GM19438 (cell line): ENCODE measurements at regions not wholly inside any gene's neighbourhood (a gene's known extent, or its start where the extent isn't known, plus 50 kb on each side); places are given as distances from the start of the nearest gene placed in this dataset.

Experiments used
- ATAC-seq: cut with Tn5 transposase; IDR thresholded peaks from one replicate; pipeline ENCODE4 v1.9.1; 2021; ENCODE audit warnings: low read depth; ENCODE audit not compliant: unreplicated experiment

- no peak for ATAC-seq
Measured at GRCh38 chr14:98503086-98503815, 768.7 kb downstream of the BCL11B start.

DNA sequence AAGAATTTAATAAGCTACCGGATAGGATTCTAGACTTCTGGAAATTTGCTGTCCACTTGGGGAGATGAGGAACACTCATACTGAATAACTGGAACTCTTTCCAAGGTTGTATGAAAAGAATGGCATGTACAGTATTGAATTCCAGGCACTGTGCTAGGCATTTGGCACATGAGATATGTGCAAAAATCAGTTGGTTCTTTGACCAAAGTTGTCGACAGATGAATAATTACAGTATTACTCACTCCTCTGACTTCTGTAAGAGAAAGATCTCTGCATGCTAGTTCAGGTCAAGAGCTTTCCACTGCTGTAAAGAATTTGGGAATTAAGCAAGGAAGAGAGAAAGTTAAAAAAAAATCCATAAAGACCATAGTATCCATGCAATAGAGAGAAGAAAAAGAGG, 764.7 kb downstream of the BCL11B start:
- ATAC-seq = no peak

- no peak for ATAC-seq
Measured at GRCh38 chr14:98510392-98510791, 761.6 kb downstream of the BCL11B start.

DNA sequence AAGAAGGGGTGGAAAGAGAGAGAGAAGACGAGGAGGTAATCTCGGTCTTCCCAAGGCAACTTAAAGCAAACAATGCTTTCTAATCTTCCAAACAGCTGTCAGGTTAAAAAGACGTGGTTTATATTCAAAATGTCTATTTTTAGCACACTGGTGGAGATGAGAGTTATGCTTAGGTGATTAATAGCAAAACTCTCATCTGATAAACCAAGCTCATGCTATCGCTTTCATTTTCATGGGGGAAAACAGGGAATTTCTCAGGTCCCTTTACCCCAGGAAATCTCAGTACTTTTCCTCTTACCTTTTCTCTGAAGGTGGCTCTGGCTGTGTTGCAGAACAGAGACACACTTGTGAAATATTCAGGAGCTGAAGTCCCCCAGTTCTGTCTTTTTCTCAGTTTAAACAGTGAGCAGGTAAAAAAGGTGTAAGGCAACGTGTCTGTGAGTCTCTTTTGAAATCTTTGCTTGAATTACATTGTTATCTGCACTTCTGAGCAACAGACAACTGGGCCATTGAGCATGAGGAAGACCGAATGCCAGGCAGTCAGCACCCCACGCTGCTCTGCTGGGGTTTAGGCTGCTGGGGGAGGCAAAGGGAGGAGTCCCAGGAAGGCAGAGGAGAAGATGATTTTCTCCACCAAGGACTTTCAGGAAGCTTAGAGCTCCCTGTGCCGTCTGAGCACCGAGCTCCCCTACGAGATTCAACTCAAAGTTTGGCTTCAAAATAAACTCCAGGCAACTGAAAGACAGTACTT, 759.3 kb downstream of the BCL11B start:
- no peak for ATAC-seq

DNA sequence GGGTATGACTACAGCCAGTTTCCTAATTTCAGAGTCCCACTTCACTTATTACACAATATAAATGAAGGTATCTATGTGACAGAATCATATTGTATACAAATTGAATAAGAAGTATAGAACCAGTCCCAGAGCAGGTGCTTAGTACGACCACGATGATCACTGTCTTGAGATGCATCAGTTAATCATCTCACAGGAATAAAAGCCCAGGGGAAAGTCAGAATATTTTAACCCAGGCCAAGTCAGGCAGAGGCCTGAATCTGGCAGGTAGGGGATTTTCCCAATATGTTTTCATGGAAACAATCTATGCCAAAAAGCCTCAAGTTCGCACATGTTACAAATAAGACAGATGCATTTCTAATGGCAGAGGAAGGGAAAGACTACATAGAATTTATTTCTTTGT, 758.4 kb downstream of the BCL11B start:
- ATAC-seq = no peak

DNA sequence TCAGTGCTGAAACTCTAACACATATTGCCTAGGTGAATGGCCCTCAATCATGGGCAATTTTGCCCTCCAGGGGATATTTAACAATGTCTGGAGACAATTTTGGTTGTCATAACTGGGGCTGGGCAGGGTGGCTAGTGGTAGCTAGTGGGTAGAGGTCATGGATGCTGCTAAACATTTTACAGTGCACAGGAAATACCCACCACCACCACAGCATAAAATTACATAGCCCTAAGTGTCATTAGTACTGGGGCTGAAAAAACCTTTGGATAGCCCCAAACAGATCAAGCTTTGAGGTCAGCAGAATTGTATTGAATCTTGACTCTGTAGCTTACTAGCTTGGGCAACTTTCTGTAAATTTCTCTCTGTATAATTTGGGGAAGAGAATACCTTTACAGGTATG, 758.0 kb downstream of the BCL11B start:
- no peak for ATAC-seq

DNA sequence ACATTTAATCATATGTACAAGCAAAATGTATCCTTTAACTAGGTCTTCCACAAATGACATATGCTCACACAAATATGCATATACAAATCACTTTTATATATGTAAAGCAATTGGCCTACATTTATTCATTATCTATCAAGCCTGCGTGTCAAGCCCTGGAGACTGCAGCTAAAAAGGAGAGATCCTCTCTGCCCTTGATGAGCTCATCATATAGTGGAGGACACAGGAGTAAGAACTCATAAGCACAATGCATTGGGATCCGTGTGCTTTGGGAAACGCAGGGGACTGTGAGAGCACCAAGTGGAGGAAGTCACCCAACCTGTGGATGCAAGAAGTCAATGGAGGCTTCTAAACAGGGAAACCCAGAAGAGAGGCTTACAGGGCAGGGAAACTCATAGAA, 735.7 kb downstream of the BCL11B start:
- no peak for ATAC-seq

- no peak for ATAC-seq
Measured at GRCh38 chr14:98542316-98542715, 729.7 kb downstream of the BCL11B start.

DNA sequence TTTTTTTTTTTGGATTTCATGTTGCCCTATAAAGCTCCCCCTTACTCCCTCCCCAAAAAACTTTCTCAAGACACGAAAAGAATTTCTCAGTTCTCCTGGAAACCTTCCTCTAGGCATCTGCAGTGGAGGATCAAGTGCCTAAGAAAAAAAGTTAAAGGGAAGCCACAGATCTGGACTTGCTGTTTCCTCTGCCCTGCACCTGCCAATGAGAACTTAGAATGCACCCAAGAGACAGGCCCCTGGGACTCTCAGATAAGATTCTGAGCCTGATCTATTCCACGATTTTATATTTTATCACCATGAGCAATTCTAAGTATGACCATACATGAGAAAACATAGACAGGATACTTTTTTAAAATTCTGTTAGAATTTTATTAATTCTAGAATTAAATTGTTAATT, 728.9 kb downstream of the BCL11B start:
- no peak for ATAC-seq

GRCh38 chr14:98544174-98544573, 727.8 kb downstream of the BCL11B start:
- no peak for ATAC-seq

- no peak for ATAC-seq
Measured at GRCh38 chr14:98545181-98545580, 726.8 kb downstream of the BCL11B start.

- ATAC-seq = no peak
Measured at GRCh38 chr14:98548071-98548686, 723.8 kb downstream of the BCL11B start.

- no peak for ATAC-seq
Measured at GRCh38 chr14:98551028-98551427, 721.0 kb downstream of the BCL11B start.

GRCh38 chr14:98555440-98555839, 716.6 kb downstream of the BCL11B start:
- ATAC-seq = no peak

DNA sequence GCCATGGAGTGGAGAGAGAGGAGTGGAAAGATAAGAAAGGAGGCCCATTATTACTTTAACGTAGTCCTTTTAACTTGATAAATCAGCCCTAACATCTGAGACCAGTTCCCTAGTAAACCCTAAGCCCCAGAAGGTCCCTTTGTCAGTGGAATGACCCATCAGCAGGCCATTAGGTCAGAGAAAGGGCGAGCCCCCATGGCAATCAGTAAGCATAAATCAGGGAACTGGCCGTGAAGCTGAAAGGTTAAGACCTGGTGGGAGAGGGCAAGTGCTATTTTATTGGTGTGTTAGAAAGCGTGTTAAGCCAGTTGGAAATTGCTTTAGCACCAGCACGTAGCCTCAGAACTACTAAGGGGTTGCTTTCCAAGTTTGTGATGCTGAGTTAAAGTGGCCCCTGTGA, 708.0 kb downstream of the BCL11B start:
- ATAC-seq = no peak

GRCh38 chr14:98564541-98564940, 707.5 kb downstream of the BCL11B start:
- ATAC-seq = no peak

DNA sequence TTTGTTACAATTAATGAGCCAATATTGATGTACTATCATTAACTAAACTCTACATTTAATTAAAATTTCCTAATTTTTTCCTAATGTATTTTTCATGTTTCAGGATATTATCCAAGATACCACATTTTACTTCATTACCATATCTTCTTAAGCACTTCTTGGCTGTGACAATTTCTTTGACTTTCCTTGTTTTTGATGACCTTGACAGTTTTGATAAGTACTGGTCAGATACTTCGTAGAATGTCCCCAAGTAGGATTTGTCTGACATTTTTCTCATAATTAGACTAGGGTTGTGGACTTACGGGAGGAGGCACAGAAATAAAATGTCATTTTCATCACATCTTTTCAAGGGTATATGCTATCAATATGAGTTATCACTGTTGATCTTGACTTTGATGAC, 700.9 kb downstream of the BCL11B start:
- ATAC-seq = no peak

- ATAC-seq = no peak
Measured at GRCh38 chr14:98573082-98573481, 698.9 kb downstream of the BCL11B start.

DNA sequence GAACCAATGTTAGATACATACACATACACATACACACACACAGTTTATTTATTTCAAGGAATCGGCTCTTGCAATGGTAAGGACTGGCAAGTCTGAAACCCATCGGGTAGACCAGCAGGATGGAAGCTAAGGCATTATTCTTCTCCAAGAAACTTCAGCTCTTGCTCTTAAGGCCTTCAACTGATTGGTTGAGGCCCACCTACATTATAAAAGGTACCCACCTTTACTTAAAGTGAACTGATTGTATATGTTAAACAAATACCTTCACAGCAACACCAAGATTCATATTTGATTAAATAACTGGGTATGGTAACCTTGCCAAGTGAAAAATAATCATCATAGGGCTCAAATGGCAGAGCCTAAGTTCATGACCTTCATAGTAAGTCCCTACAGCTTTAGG, 695.5 kb downstream of the BCL11B start:
- ATAC-seq = no peak

DNA sequence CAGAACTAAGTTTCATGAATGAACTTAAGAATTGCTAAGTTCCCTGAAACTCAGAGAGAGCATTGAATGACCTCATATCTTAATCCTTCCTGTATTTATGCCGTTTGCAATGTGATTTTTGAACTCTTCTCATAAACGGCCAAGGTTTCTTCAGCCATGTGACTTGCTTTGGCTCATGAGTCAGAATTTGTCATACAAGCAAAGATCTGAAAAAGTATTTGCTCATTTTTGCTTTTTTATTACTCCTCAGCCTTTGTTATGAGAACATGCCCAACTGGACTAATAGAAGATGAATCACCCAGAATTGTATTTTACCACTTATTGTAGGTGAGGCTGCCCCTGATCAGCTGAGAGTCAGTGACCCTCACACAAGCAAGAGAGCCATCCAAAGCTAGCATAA, 693.8 kb downstream of the BCL11B start:
- no peak for ATAC-seq

GRCh38 chr14:98579140-98579539, 692.9 kb downstream of the BCL11B start:
- no peak for ATAC-seq
